GM18502 (cell line): ENCODE measurements at regions not wholly inside any gene's neighbourhood (a gene's known extent, or its start where the extent isn't known, plus 50 kb on each side); places are given as distances from the start of the nearest gene placed in this dataset.

Experiments used
- ATAC-seq: cut with Tn5 transposase; IDR thresholded peaks from one replicate; pipeline ENCODE4 v1.9.1; 2021; ENCODE audit warnings: mild to moderate bottlenecking; ENCODE audit not compliant: unreplicated experiment, poor library complexity

- ATAC-seq = no peak
Observed at GRCh38 chr13:88068316-88068715, 397.1 kb downstream of the SLITRK5 start.

GRCh38 chr13:88068975-88069374 is 397.8 kb downstream of the SLITRK5 start:
- ATAC-seq = no peak

GRCh38 chr13:88071371-88071770 is 400.2 kb downstream of the SLITRK5 start:
- ATAC-seq = no peak

- no peak for ATAC-seq
Observed at GRCh38 chr13:88074794-88075510, 403.8 kb downstream of the SLITRK5 start.

- no peak for ATAC-seq
Observed at GRCh38 chr13:88085036-88085435, 413.9 kb downstream of the SLITRK5 start.

GRCh38 chr13:88086577-88086976 is 415.4 kb downstream of the SLITRK5 start:
- ATAC-seq = no peak

- ATAC-seq = no peak
Observed at GRCh38 chr13:88097541-88097940, 426.4 kb downstream of the SLITRK5 start.

GRCh38 chr13:88103824-88104223 is 432.7 kb downstream of the SLITRK5 start:
- no peak for ATAC-seq

GRCh38 chr13:88104576-88104975 is 433.4 kb downstream of the SLITRK5 start:
- no peak for ATAC-seq

GRCh38 chr13:88107570-88107969 is 436.4 kb downstream of the SLITRK5 start:
- ATAC-seq = no peak

- ATAC-seq = no peak
Observed at GRCh38 chr13:88112526-88112925, 441.4 kb downstream of the SLITRK5 start.

GRCh38 chr13:88115976-88116375 is 444.8 kb downstream of the SLITRK5 start:
- no peak for ATAC-seq

- no peak for ATAC-seq
Observed at GRCh38 chr13:88118952-88119351, 447.8 kb downstream of the SLITRK5 start.

GRCh38 chr13:88124142-88124541 is 453.0 kb downstream of the SLITRK5 start:
- no peak for ATAC-seq

GRCh38 chr13:88125055-88125454 is 453.9 kb downstream of the SLITRK5 start:
- ATAC-seq = no peak

GRCh38 chr13:88136098-88136790 is 465.1 kb downstream of the SLITRK5 start:
- ATAC-seq = no peak

GRCh38 chr13:88142653-88143052 is 471.5 kb downstream of the SLITRK5 start:
- no peak for ATAC-seq

- ATAC-seq = no peak
Observed at GRCh38 chr13:88144580-88144979, 473.4 kb downstream of the SLITRK5 start.

- no peak for ATAC-seq
Observed at GRCh38 chr13:88153353-88153752, 482.2 kb downstream of the SLITRK5 start.

GRCh38 chr13:88154001-88154400 is 482.8 kb downstream of the SLITRK5 start:
- ATAC-seq = no peak

- ATAC-seq = no peak
Observed at GRCh38 chr13:88162076-88162702, 491.0 kb downstream of the SLITRK5 start.
